ENCODE measurements at regions not wholly inside any gene's neighbourhood (a gene's known extent, or its start where the extent isn't known, plus 50 kb on each side); places are given as distances from the start of the nearest gene placed in this dataset.

DNA sequence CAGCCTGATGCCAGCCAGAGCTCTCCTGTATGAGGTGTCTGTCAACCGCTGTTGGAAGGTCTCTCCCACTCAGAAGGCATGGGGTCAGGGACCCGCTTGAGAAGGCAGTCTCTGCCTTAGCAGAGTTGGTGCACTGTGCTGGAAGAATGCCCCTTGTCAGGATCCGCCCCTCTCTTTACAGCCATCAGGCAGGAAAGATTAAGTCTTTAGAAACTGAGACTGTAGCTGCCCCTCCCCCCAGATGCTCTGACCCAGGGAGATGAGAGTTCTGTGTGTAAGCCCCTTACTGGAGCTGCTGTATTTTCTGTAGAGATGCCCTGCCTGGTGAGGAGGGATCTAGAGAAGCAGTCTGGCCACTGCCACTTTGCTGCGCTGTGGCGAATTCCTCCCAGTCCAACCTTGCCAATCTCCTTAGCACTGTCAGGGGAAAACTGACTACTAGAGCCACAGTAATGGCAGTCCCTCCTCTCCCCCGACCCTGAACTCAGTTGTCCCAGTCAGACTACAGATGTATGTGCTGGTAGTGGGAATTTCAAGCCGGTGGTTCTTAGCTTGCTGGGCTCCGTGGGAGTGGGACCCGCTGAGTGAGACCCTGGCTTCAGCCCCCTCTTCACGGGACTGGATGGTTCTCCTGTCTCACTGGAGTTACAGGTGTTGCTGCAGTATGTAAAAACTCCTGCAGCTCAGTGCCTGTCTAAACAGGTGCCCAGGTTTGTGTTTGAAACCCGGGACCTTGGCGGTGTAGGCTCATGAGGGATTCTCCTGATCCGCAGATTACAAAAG, 285.5 kb upstream of the ZWINT start:
- TF ChIP-seq EZH2 (IDR thresholded peaks at IDR 0.05; ENCODE audit: borderline replicate concordance, insufficient read depth, low read depth, low read length, poor library complexity, severe bottlenecking), result no peak
- TF ChIP-seq, protein P1, sequence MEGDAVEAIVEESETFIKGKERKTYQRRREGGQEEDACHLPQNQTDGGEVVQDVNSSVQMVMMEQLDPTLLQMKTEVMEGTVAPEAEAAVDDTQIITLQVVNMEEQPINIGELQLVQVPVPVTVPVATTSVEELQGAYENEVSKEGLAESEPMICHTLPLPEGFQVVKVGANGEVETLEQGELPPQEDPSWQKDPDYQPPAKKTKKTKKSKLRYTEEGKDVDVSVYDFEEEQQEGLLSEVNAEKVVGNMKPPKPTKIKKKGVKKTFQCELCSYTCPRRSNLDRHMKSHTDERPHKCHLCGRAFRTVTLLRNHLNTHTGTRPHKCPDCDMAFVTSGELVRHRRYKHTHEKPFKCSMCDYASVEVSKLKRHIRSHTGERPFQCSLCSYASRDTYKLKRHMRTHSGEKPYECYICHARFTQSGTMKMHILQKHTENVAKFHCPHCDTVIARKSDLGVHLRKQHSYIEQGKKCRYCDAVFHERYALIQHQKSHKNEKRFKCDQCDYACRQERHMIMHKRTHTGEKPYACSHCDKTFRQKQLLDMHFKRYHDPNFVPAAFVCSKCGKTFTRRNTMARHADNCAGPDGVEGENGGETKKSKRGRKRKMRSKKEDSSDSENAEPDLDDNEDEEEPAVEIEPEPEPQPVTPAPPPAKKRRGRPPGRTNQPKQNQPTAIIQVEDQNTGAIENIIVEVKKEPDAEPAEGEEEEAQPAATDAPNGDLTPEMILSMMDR (IDR thresholded peaks at IDR 0.05), result no peak
